ENCODE measurements at regions not wholly inside any gene's neighbourhood (a gene's known extent, or its start where the extent isn't known, plus 50 kb on each side); places are given as distances from the start of the nearest gene placed in this dataset.

DNA sequence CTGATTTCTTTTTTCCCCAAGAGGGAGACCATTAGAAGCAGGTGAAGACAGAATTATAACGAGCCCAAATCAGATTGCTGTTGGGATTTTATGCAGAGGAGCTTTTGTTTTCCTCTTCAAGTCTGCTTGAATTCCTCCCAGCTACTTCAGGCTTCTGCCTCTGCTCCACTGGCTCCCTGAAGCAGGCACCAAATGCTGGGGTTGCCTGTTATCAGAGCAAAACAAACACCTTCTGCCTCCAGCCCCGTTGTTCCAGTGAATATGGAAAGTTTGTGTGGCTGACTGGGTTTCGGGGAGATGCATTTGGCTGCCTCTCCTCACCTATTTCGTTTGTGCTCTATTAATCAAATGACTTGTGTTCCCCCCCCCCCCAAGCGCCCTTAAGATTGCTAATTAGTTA lies 209.2 kb downstream of the URB2 start:
- H3K9me3 Mint-ChIP-seq (ENCODE audit: insufficient read depth): no peaks in the 10 kb centered on the region
- H3K4me3 Mint-ChIP-seq: no peak overlapping the region
- no peak overlapping the region for H3K27ac ChIP-seq (ENCODE audit: low read length in 2 of 2)
- H3K36me3 ChIP-seq (replicated peaks in 1 of 2; ENCODE audit: control extremely low read depth in 1 of 2, control insufficient read depth in 1 of 2, extremely low read depth in 1 of 2, insufficient read depth in 2 of 2, low read length in 1 of 2): no peaks in the 10 kb centered on the region
- no peak overlapping the region for H3K4me2 ChIP-seq (replicated peaks; ENCODE audit: low read depth, low read length, poor library complexity, severe bottlenecking)
- intact Hi-C loops (cut with micrococcal nuclease): no loop called here
- peaks cover 2% of the 10 kb centered on the region for H3K4me1 Mint-ChIP-seq
- no peak overlapping the region for H3K9ac ChIP-seq (ENCODE audit: low read length)
- no peaks in the 10 kb centered on the region for H3K79me2 ChIP-seq (ENCODE audit: control insufficient read depth, insufficient read depth, low read length)
- peaks cover 19% of the 10 kb centered on the region for H3K27me3 Mint-ChIP-seq
- H4K20me1 ChIP-seq (ENCODE audit: control insufficient read depth, insufficient read depth, low read length, poor library complexity, severe bottlenecking): no peaks in the 10 kb centered on the region
- H3K27me3 ChIP-seq (replicated peaks in 1 of 4; ENCODE audit: control extremely low read depth in 1 of 4, control insufficient read depth in 3 of 4, insufficient read depth in 4 of 4, low read length in 3 of 4): peaks cover 0 to 7% (median 0%) of the 10 kb centered on the region in 4 experiments
- DNase-seq (no peak), ATAC-seq (ENCODE audit: low read depth) (no peak)
- ChIA-PET POLR2A (interaction anchor here (0.7 kb wide), 1 partner anchor 47 kb away, joined by 9 read pairs; no protein-coding TSS in a partner anchor), CTCF (no interaction called here)
- H3K27ac Mint-ChIP-seq: no peak overlapping the region
- TF ChIP-seq EZH2 (IDR thresholded peaks at IDR 0.05; ENCODE audit: borderline replicate concordance, insufficient read depth, low read depth, low read length, poor library complexity, severe bottlenecking): no peak
- TF ChIP-seq CTCF (IDR thresholded peaks at IDR 0.05): no peak
- H2AFZ ChIP-seq (ENCODE audit: insufficient read depth, low read depth, low read length, poor library complexity, severe bottlenecking): no peak overlapping the region
- H3K4me3 ChIP-seq (ENCODE audit: control extremely low read depth in 1 of 5, extremely low read depth in 1 of 5, insufficient read depth in 1 of 5, low read depth in 2 of 5, low read length in 4 of 5): no peak overlapping the region
- H3K4me1 ChIP-seq (ENCODE audit: control insufficient read depth in 2 of 2, insufficient read depth in 2 of 2, low read length in 2 of 2): no peaks in the 10 kb centered on the region
- peaks cover 0 to 2% (median 1%) of the 10 kb centered on the region in 3 donors for H3K9me3 ChIP-seq (ENCODE audit: control extremely low read depth in 1 of 3, control insufficient read depth in 2 of 3, insufficient read depth in 1 of 3, low read length in 2 of 3)
- no CpG with 5 or more reads among the region's 5 CpGs for WGBS (ENCODE audit: insufficient coverage)

DNA sequence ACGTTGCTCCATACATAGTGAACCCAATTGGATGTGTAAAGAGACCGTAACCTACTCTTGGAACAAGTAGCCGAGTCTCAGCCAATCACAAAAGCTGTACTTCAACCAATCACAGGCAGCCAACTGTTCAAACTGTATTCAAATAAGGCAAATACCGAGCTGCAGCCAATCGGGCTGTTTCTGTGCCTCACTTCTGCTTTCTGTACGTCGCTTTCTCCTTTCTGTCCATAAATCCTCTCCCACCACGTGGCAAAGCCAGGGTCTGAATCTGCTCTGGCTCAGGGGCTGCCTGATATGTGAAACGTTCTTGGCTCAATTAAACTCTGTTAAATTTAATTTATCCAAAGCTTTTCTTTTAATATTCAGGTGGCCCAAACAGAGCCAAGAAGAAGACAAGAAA lies 210.3 kb downstream of the URB2 start:
- H3K9ac ChIP-seq (ENCODE audit: low read length): no peak overlapping the region
- no peaks in the 10 kb centered on the region for H3K9me3 Mint-ChIP-seq (ENCODE audit: insufficient read depth)
- ChIA-PET POLR2A (no interaction called here), CTCF (interaction anchor here (0.6 to 1.9 kb wide), 3 partner anchors 10 to 441 kb away, joined by 3 to 10 read pairs (median 4); no protein-coding TSS in a partner anchor)
- no peak overlapping the region for H3K4me2 ChIP-seq (replicated peaks; ENCODE audit: low read depth, low read length, poor library complexity, severe bottlenecking)
- TF ChIP-seq CTCF (IDR thresholded peaks at IDR 0.05) (no peak), EZH2 (IDR thresholded peaks at IDR 0.05; ENCODE audit: borderline replicate concordance, insufficient read depth, low read depth, low read length, poor library complexity, severe bottlenecking) (no peak)
- WGBS (ENCODE audit: insufficient coverage): 45% methylated on average over 7 of the region's 9 CpGs
- no peak for DNase-seq
- no peak for ATAC-seq (ENCODE audit: low read depth)
- peak overlapping the region; percentile 37 for H2AFZ ChIP-seq (ENCODE audit: insufficient read depth, low read depth, low read length, poor library complexity, severe bottlenecking)
- peaks cover 0 to 7% (median 0%) of the 10 kb centered on the region in 4 experiments for H3K27me3 ChIP-seq (replicated peaks in 1 of 4; ENCODE audit: control extremely low read depth in 1 of 4, control insufficient read depth in 3 of 4, insufficient read depth in 4 of 4, low read length in 3 of 4)
- no peak overlapping the region for H3K4me3 Mint-ChIP-seq
- no peak overlapping the region for H3K4me3 ChIP-seq (ENCODE audit: control extremely low read depth in 1 of 5, extremely low read depth in 1 of 5, insufficient read depth in 1 of 5, low read depth in 2 of 5, low read length in 4 of 5)
- intact Hi-C loops (cut with micrococcal nuclease): no loop called here
- H3K27ac Mint-ChIP-seq: no peak overlapping the region
- no peaks in the 10 kb centered on the region for H4K20me1 ChIP-seq (ENCODE audit: control insufficient read depth, insufficient read depth, low read length, poor library complexity, severe bottlenecking)
- peaks cover 0 to 2% (median 1%) of the 10 kb centered on the region in 3 donors for H3K9me3 ChIP-seq (ENCODE audit: control extremely low read depth in 1 of 3, control insufficient read depth in 2 of 3, insufficient read depth in 1 of 3, low read length in 2 of 3)
- H3K79me2 ChIP-seq (ENCODE audit: control insufficient read depth, insufficient read depth, low read length): no peaks in the 10 kb centered on the region
- peaks cover 5% of the 10 kb centered on the region for H3K4me1 Mint-ChIP-seq
- H3K27me3 Mint-ChIP-seq: peaks cover 14% of the 10 kb centered on the region
- peaks cover 2 to 9% of the 10 kb centered on the region in 2 donors for H3K4me1 ChIP-seq (ENCODE audit: control insufficient read depth in 2 of 2, insufficient read depth in 2 of 2, low read length in 2 of 2)
- no peak overlapping the region for H3K27ac ChIP-seq (ENCODE audit: low read length in 2 of 2)
- no peaks in the 10 kb centered on the region for H3K36me3 ChIP-seq (replicated peaks in 1 of 2; ENCODE audit: control extremely low read depth in 1 of 2, control insufficient read depth in 1 of 2, extremely low read depth in 1 of 2, insufficient read depth in 2 of 2, low read length in 1 of 2)

Measured in B cell (primary cell).